ENCODE measurements at regions not wholly inside any gene's neighbourhood (a gene's known extent, or its start where the extent isn't known, plus 50 kb on each side); places are given as distances from the start of the nearest gene placed in this dataset.

GRCh38 chr22:47448231-47449223 is 686.1 kb downstream of the TBC1D22A start:
- Histone ChIP-seq H3K4me3 (ENCODE audit: low read length) (no peak overlapping the region), H3K4me1 (ENCODE audit: low read length) (no peaks in the 10 kb centered on the region), H3K4me2 (ENCODE audit: low read depth, low read length) (no peak overlapping the region), H3K9me3 (replicated peaks; ENCODE audit: insufficient read depth, low read length) (no peaks in the 10 kb centered on the region), H3K27ac (ENCODE audit: low read length) (no peak overlapping the region), H3F3A (ENCODE audit: insufficient read depth, low read length) (no peaks in the 10 kb centered on the region), H4K20me1 (ENCODE audit: insufficient read depth, low read length) (no peaks in the 10 kb centered on the region), H3K36me3 (replicated peaks; ENCODE audit: insufficient read depth, low read length) (no peaks in the 10 kb centered on the region), H2AFZ (ENCODE audit: low read length) (no peak overlapping the region), H3K27me3 (replicated peaks; ENCODE audit: insufficient read depth, low read length) (no peaks in the 10 kb centered on the region), H3K9ac (ENCODE audit: low read length) (no peak overlapping the region), H3K9me2 (replicated peaks; ENCODE audit: insufficient read depth, low read length) (no peaks in the 10 kb centered on the region), H3K79me2 (ENCODE audit: low read length) (no peaks in the 10 kb centered on the region)
- no peak for DNase-seq
- TF ChIP-seq EZH2 (optimal IDR thresholded peaks at IDR 0.05; ENCODE audit: low read depth, low read length) (no peak), EZH2phosphoT487 (IDR thresholded peaks at IDR 0.05; ENCODE audit: low read length) (no peak), CTCF (IDR thresholded peaks at IDR 0.05; ENCODE audit: low read length) (no peak)

- no peaks in the 10 kb centered on the region for H4K20me1 ChIP-seq (ENCODE audit: insufficient read depth, low read length)
- H3K79me2 ChIP-seq (ENCODE audit: low read length) = no peaks in the 10 kb centered on the region
- H3F3A ChIP-seq (ENCODE audit: insufficient read depth, low read length) = no peaks in the 10 kb centered on the region
- no peaks in the 10 kb centered on the region for H3K9me3 ChIP-seq (replicated peaks; ENCODE audit: insufficient read depth, low read length)
- no peak overlapping the region for H3K9ac ChIP-seq (ENCODE audit: low read length)
- no peak overlapping the region for H2AFZ ChIP-seq (ENCODE audit: low read length)
- no peak overlapping the region for H3K4me3 ChIP-seq (ENCODE audit: low read length)
- H3K27me3 ChIP-seq (replicated peaks; ENCODE audit: insufficient read depth, low read length) = no peaks in the 10 kb centered on the region
- DNase-seq = no peak
- no peaks in the 10 kb centered on the region for H3K4me1 ChIP-seq (ENCODE audit: low read length)
- H3K4me2 ChIP-seq (ENCODE audit: low read depth, low read length) = no peak overlapping the region
- TF ChIP-seq CTCF (IDR thresholded peaks at IDR 0.05; ENCODE audit: low read length) (no peak), EZH2phosphoT487 (IDR thresholded peaks at IDR 0.05; ENCODE audit: low read length) (no peak), EZH2 (optimal IDR thresholded peaks at IDR 0.05; ENCODE audit: low read depth, low read length) (no peak)
- H3K36me3 ChIP-seq (replicated peaks; ENCODE audit: insufficient read depth, low read length) = no peaks in the 10 kb centered on the region
- H3K27ac ChIP-seq (ENCODE audit: low read length) = no peak overlapping the region
- no peaks in the 10 kb centered on the region for H3K9me2 ChIP-seq (replicated peaks; ENCODE audit: insufficient read depth, low read length)
Measured at GRCh38 chr22:47446821-47447810, 684.7 kb downstream of the TBC1D22A start.

- no peak overlapping the region for H3K4me2 ChIP-seq (ENCODE audit: low read depth, low read length)
- H3K27ac ChIP-seq (ENCODE audit: low read length) = no peak overlapping the region
- H2AFZ ChIP-seq (ENCODE audit: low read length) = no peak overlapping the region
- H3F3A ChIP-seq (ENCODE audit: insufficient read depth, low read length) = no peaks in the 10 kb centered on the region
- no peaks in the 10 kb centered on the region for H3K9me3 ChIP-seq (replicated peaks; ENCODE audit: insufficient read depth, low read length)
- H3K36me3 ChIP-seq (replicated peaks; ENCODE audit: insufficient read depth, low read length) = no peaks in the 10 kb centered on the region
- no peaks in the 10 kb centered on the region for H3K79me2 ChIP-seq (ENCODE audit: low read length)
- no peak overlapping the region for H3K4me3 ChIP-seq (ENCODE audit: low read length)
- TF ChIP-seq EZH2phosphoT487 (IDR thresholded peaks at IDR 0.05; ENCODE audit: low read length) = no peak
- no peak for TF ChIP-seq EZH2 (optimal IDR thresholded peaks at IDR 0.05; ENCODE audit: low read depth, low read length)
- TF ChIP-seq CTCF (IDR thresholded peaks at IDR 0.05; ENCODE audit: low read length) = no peak
- H3K4me1 ChIP-seq (ENCODE audit: low read length) = no peaks in the 10 kb centered on the region
- no peaks in the 10 kb centered on the region for H4K20me1 ChIP-seq (ENCODE audit: insufficient read depth, low read length)
- no peaks in the 10 kb centered on the region for H3K9me2 ChIP-seq (replicated peaks; ENCODE audit: insufficient read depth, low read length)
- no peaks in the 10 kb centered on the region for H3K27me3 ChIP-seq (replicated peaks; ENCODE audit: insufficient read depth, low read length)
- H3K9ac ChIP-seq (ENCODE audit: low read length) = no peak overlapping the region
- no peak for DNase-seq
Measured at GRCh38 chr22:47446331-47446730, 683.9 kb downstream of the TBC1D22A start.

Measured in MM.1S (cell line).